NCI-H2196 (cell line): ENCODE measurements at regions not wholly inside any gene's neighbourhood (a gene's known extent, or its start where the extent isn't known, plus 50 kb on each side); places are given as distances from the start of the nearest gene placed in this dataset.

ENCODE experiments used
- DNase-seq: peaks from one replicate; lab custom pipeline; 2025; ENCODE audit not compliant: unreplicated experiment; lab: John Stamatoyannopoulos, UW

DNA sequence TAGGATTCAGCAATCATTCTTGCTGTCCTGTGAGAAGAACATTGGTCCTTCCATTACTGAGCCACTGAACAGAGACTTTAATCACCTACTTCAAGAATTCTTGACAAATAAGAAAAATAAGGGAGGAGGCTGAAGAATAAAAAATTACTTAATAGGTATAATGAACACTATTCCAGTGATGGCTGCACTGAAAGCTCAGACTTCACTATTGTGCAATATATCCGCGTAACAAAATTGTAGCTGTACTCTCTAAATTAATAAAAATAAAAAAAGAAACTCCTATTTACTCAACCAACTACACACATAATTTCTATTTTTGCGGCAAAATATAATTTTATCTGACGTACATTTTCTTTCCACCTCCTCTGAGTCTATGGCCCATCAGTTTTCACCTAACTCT lies 2441.0 kb downstream of the PCDH7 start:
- no peak for DNase-seq

DNA sequence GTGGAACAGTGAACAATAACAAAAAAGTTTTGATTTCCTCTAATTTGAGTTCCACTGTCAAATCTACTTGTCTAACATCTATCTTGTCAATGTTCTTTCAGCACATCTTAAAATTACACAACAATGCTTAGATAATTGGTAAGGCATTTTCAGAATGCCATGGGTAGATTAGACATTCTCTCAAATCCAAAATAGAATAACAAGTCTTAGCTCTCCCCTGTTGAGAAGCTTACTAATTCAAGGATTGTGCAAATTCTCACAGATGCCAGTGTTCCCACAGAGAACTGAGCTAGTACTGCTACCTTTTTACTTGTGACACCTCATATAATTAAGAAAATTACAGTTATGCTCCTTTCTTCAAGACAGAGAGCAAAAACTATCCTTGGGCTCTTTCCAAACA lies 2442.0 kb downstream of the PCDH7 start:
- no peak for DNase-seq

DNA sequence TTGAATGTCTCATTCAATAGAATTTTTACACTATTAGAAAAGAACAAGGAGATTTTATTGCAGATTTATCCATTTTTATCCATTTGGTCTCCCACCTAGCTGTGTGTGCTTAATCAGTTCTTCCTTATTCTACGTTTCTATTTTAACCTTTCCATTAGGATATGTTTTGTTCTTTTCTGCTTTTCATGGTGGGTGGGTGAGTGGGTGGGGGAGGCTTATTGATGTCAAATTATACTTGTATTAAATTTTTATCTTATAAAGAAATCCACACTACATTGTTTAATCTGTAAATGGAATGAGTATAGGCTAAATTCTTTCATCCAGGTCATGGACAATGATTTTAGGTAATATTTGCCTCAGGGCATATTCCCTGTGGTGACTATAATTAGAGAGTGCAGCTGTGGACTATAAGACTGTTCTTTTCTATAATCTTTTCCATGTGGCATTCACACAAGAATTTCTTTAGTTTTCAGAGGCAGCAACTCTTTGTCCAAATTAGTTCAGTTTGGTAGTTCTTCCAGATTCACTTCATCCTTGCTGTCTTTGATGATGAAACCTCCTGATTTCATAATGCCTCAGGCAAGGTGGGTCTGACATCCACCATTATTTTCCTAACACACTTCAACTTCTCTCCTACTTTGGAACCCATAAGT lies 2451.8 kb downstream of the PCDH7 start:
- no peak for DNase-seq

DNA sequence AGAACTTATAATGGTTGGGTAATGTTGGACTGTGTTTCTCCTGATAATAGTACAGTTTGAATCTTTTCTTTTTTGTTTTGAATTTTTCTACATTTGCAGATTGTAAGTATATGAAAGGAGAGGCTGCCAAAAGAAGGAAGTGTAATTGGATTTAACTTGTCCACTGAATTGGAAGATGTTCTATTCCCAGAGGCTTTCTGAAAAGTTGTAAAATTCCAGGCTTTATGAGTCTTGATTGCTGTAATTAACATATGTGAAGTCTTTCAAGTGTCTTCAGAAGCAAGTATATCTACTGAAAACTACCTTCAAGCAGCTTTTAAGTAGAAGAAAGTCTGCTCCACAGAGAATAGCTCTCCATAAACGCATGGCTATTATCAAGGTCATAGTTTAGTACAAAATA lies 2456.4 kb downstream of the PCDH7 start:
- DNase-seq: no peak

DNA sequence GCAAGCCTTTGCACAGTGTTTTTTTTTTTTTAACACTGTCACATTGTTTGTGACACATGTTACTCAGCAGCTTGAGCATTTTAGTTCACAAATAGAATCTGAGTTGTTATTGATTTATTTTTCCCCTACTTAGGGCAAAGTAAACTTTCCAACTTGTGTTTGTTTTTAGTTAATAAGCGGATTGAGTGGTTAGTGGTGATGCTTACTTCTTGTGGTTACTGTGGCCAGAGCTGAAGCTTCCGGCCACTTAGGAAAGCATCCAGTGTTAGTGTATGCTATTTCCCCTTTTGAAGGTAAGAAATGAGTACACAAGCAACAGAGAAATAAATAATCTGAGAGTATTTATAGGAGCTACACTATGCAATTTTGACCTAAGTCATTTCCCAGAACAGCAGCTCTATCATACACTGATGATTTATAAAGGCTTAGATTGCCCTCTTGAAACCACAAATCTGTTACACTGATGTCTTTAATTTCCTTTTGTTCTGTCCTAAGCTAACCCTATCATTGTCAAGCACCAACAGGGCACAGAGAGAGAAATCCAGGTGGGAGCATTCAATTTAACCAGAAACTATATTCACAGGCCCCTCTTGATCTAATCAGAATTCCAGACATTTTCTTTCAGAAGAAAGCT lies 2464.6 kb downstream of the PCDH7 start:
- no peak for DNase-seq

DNA sequence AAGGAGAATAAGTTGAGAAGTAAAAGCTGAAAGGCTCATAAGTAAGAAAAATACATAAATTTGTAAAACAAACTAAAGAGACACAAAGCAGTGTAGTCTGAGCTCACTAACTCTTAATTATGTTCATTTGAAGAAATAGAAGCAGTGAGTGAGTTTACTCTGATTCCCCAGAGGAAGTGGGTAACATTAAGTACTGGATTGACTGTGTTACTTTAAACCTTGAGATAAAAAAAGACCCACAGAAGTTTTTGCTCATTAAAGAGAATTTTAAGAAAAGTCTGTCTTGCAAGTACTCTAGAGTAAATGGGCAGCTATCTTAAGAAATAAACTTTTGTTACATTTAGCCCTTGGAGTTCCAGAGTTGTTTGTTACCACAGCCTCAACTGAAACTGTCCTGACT lies 2466.9 kb downstream of the PCDH7 start:
- DNase-seq: no peak

DNA sequence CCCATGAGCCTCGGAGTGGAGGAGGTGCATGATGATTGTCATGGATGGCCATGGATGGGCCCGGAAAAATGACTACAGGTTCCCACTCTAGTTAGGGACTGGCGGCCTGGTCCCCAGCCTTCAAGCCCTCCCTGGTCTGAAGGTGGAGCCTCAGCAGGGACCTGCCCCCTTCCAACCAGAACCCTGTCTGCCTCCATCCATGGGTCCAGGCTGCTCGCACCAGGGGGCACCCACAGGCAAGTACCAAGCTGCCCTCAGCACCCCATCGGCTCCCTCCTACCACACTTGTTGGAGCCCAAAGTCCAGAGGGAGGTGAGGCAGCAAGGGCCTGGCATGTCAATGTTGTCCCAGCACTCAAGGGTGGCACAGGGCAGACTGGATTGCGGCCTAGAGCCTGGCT lies 2468.6 kb downstream of the PCDH7 start:
- DNase-seq: no peak

DNA sequence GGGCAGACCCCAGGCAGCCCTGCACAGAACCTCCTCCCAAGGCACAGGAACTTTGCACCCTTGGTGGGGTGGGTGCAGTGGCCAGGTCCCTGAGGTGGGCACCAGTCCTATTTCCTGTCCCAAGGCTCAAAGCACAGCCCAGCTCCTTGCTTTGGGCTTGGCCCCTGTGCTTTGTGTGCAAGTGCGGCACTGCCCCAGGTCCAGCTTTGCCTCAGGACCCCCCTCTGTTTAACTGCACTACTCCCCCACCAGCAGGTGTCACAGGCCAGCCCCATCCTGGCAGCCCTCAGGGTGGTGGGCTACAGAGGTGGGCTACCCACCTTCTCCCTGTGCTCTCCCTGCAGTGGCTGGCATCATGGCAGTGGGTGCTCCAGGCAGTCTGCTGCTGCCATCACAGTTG lies 2469.0 kb downstream of the PCDH7 start:
- no peak for DNase-seq

DNA sequence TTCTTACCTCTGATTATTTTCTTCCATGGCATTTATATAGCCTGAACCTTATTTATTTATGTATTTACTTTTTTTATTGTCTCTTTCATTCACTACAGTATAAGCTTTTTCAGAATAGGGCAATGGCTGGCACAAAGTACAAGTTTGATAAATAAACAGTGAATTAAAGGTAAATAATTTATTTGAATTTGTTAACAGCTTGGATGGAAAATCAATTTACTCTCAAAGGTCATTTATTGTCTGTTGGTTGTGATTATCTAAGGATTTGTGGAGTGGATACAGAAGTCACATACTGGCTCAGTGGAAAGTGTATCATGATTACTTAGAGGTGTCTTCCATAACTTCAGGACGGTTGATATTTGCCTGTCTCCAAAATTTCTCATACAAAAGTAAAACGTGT lies 2472.9 kb downstream of the PCDH7 start:
- DNase-seq: no peak

DNA sequence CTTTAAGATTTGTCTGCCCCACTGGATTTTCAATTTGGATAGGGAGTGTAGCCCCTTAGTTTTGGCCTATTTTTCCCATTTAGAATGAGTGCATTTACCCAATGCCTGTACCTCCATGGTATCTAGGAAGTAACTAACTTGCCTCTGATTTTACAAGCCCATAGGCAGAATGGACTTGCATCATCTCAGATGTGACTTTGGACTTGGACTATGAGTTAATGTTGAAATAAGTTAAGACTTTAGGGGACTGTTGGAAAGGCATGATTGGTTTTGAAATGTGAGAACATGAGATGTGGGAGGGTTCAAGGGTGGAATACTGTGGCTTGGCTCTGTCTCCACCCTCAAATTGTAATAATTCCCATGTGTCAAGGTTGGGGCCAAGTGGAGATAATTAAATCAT lies 2480.2 kb downstream of the PCDH7 start:
- no peak for DNase-seq

DNA sequence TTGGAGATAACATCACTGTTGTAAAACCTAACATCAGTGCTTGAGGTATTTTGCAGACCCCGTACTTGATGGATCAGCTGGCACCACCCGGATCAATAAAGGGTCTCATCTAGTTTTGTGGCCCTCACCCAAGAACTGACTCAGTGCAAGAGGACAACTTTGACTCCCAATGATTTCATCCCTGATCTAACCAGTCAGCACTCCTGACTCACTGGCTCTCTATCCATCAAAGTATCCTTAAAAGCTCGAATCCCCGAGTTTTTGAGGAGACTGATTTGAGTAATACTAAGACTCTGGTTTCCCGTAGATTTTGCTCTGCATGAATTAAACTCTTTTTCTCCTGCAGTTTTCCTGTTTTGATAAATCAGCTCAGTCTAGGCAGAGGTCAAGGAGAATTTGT lies 2498.1 kb downstream of the PCDH7 start:
- DNase-seq: no peak

DNA sequence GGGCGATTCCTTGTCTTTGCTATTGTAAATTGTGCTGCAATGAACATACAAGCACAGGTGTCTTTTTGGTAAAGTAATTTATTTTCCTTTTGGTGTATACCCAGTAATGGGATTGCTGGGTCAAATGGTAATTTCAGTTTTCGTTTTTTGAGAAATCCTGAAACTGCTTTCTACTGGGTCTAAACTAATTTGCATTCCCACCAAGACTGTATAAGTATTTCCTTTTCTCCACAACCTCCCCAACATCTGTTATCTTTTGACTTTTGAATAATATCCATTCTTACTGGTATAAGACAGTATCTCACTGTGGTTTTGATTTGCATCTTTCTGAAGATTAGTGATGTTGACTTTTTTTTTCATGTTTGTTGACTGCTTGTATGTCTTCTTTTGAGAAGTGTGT lies 2506.0 kb downstream of the PCDH7 start:
- DNase-seq: no peak

DNA sequence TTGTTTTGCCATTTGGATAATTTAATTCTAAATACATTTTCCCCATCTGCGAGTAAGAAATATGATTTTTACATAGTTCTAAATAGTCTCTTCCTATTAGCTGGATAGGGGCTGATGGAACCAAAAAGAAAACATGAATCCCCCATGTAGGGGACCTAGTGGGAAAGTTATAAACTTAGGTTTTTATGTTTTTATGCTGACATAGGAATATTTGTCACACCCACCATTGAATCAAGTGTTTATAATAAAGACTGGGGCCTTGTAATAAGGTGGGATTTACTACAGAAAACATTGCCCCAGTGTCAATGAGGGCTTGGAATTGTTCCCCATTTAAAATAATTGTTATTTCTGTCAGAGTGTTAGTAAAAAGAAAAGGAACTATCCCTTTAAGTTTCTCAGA lies 2506.6 kb downstream of the PCDH7 start:
- DNase-seq: no peak

DNA sequence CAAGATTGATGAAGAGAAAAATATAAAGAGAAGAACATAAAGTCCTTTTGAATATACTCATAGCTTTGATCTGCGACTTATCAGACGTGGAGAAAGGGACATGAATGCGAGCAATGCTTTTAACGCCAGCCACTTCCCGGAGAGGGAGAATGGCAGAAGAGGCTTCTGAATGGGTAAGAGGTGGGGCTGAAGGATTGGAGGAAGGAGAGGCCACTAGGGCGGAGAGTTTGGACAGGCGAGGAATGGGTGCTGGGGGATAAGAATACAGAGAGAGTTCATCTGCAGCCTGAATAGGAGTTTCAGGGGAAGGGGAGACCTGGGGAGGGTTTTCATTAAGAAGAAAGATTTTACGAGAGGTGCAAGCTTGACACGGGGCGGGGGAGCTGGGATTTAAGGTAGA lies 2534.9 kb downstream of the PCDH7 start:
- DNase-seq: no peak

DNA sequence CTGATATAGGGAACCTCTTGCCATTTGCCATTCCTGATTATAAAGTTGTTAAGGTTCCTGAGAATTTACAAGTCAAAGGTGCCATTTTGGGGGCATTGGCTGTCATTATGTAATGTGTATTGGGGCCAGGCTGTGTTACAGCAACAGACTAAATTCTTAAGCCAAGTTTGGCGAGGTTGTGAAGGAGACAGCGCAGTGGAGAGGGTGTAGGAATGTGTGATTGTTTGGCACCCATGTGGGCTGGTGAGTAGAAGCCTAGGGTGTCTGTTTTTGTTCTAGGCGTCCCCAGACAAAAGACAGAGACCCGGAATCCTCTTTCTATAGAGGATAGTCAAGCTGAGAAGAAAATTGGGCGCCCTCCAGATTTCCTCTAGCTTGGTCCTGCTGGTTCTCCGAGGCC lies 2535.3 kb downstream of the PCDH7 start:
- DNase-seq: no peak

DNA sequence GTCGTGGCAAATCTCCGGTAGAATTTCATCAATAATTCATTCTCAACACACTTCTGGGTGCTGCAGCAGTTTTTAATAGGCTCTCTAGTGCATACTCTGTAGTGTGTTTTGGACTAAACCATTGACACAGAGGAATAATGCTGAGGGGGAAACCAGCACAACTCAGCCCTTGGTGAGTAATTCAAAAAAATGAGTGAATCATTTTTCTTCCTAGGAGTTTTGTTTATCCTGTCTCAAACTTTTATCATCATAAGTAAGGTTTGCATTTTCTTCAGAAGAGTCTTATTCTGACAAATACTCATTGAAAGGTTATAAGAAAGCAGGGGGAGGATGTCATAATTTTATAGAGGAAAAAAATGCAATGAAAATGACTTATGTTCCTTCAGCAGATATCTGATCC lies 2542.7 kb downstream of the PCDH7 start:
- DNase-seq: no peak

DNA sequence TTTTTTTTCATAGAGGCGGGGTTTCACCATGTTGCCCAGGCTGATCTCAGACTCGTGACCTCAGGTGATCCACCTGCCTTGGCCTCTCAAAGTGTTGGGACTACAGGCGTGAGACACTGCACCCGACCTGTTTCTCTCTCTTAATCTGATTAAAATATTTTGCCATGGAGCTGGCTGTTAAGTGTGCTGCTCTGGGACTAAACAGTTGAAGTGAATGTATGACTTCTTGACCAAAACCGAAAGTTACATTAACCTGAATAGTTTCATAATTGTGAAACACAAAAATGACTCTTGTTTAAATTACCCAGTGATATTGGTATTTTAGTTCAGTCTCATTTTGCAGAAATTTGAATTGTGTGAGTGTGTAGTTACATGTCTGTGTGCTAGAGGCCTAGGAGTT lies 2548.6 kb downstream of the PCDH7 start:
- no peak for DNase-seq

DNA sequence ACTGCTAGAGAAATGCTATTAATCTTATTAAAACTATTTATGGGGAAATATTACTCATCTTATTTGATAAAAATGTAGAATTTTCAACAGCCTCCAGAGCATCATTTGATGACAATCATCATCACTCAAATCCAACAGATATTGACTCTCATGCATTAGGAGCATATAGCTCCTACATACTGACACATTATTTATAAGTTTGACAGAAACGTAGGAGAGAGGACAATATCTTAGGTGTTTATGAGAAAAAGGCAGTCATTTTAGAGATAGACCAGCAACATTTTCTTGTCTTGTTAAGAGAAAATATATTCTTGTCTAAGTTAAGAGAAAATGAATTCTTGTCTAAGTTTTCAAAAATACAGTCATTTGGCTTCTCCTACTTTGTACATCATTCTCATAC lies 2550.2 kb downstream of the PCDH7 start:
- DNase-seq: no peak

DNA sequence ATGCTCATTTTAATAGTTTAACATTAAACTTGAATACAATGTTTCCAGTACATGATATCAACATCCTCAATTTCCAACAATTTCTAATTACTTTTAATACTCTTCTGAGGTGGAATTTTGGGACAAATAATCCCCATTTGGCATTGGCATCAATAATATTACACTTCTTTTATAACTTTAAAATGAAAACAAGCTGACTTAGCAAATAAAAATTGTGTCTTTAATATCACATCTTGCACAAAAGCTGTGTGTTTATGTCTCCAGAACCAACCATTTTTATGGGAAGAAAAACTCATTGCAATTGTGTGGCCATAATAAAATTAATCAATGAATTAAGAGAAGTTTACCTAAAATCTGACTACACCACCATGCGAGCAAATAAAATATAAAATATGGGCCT lies 2552.6 kb downstream of the PCDH7 start:
- DNase-seq: no peak

DNA sequence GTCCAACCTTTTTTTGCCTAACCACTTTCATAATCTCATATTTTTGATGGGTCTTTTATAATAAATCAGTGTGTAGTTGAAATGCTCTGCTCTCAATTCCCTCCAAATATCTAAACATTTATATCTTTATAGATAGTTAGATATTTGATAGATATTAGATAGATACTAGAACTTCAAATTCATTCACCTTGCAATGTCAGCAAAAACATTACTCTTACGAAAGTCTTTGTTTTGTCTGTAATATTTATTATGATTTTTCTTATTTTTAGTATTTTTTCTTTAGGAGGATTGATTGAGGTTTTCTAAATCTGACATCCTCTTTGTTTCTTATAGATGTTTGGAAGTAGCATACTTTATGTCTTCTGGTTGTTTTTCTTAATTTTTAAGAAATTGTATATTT lies 2563.6 kb downstream of the PCDH7 start:
- no peak for DNase-seq

DNA sequence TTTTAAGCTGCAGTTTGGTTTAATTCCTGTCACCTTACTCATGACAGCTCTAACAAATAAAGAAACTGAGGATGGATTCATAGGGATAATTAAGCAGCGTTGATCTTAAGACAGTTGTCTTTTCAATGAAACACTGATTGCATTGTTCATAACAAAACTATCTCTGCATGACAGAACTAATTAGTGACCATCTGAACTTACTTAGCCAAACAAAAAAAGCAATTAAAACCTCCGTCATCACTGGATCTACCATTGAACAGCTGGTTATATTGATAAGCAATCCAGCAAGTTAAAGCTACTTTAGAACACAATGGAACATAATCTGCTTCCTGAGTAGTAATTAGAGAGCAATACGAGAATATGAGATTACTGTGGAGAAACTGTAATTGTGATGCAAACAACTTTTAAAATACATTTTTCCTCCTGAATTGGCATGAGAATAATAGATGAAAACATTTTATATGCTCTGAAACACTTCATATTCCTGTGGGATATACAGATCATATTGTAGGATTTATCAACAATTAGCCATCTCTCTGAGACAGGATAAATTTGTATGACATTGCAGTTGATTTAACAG lies 2576.8 kb downstream of the PCDH7 start:
- DNase-seq: no peak

DNA sequence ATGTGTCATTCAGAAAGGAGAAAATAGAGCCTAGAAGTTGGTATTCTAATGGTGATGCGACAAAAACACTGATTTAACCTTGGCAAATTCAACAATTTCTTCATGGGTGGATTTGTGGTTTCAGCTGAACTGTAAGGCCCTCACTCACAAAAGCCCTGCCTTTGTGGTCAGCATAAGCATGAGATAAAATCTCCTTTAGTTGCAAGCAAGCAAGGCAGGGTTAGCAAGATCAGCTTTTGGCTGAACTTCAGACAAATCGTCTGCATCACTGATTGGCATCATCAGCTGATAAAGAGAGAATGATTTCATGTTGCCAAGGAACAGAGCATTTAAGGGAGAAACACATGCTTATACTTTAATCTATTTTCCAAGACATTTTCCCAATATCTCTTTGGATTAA lies 2582.2 kb downstream of the PCDH7 start:
- no peak for DNase-seq

DNA sequence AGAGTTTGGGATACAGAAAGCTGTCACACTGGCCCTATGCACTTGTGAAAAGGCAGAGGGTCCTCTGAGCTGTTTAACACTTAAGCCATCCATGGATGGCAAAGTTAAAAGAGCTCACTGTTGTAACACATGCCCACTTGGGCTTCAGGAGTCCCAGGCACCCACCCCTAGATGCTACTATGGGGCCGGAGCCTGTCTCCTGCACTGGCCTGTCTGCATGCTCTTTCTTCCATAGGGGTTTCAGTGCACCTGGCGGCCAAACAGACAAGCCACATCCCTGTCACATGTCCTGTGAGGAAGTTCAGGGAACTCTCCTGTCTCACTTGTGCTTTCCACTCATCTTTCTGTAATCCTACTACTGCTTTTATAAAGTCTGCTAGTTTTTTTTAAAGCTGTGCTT lies 2586.0 kb downstream of the PCDH7 start:
- DNase-seq: no peak
